SK-N-SH treated with all-trans-retinoic acid at 6 μM for 48 hours (cell line): ENCODE measurements at regions not wholly inside any gene's neighbourhood (a gene's known extent, or its start where the extent isn't known, plus 50 kb on each side); places are given as distances from the start of the nearest gene placed in this dataset.

Experiments used
- ATAC-seq: fragments of 200-7000 bp; cut with Tn5 transposase; 3 replicates; pipeline ENCODE4 v1.9.1; 2020; ENCODE audit warnings: mild to moderate bottlenecking, moderate library complexity
- ARNTL ChIP-seq: fragments of 450-650 bp; formaldehyde crosslinking; IDR thresholded peaks from 2 replicates; pipeline ENCODE4 v1.5.0; 2020; ENCODE audit warnings: low read depth, mild to moderate bottlenecking, moderate library complexity, borderline replicate concordance
- BACH2 ChIP-seq: fragments of 250-450 bp; sonication (Bioruptor Pico); IDR thresholded peaks from 2 replicates; pipeline ENCODE4 v1.9.0; 2021; ENCODE audit warnings: mild to moderate bottlenecking, borderline replicate concordance
- CSDC2 ChIP-seq: fragments of 250-450 bp; sonication (Bioruptor Pico); IDR thresholded peaks from 2 replicates; pipeline ENCODE4 v1.5.0; 2020; ENCODE audit warnings: mild to moderate bottlenecking, moderate library complexity
- ESRRG ChIP-seq: fragments of 250-450 bp; sonication (Bioruptor Pico); IDR thresholded peaks from 2 replicates; pipeline ENCODE4 v1.6.1; 2021; ENCODE audit warnings: mild to moderate bottlenecking
- GLIS3 ChIP-seq: fragments of 250-450 bp; sonication (Bioruptor Pico); IDR thresholded peaks from 2 replicates; pipeline ENCODE4 v1.5.0; 2020; ENCODE audit warnings: mild to moderate bottlenecking, moderate library complexity
- ISL1 ChIP-seq: fragments of 250-450 bp; sonication (Bioruptor Pico); IDR thresholded peaks from 2 replicates; pipeline ENCODE4 v2.1.2; 2022; ENCODE audit warnings: mild to moderate bottlenecking, moderate library complexity
- OSR1 ChIP-seq: fragments of 250-450 bp; sonication (Bioruptor Pico); IDR thresholded peaks from 2 replicates; pipeline ENCODE4 v1.8.0; 2022; ENCODE audit warnings: moderate library complexity, mild to moderate bottlenecking, inconsistent platforms
- RARB ChIP-seq: fragments of 250-450 bp; sonication (Bioruptor Pico); IDR thresholded peaks from 2 replicates; pipeline ENCODE4 v1.8.0; 2021; ENCODE audit warnings: mild to moderate bottlenecking, moderate library complexity
- SNAI2 ChIP-seq: fragments of 250-450 bp; sonication (Bioruptor Pico); IDR thresholded peaks from 2 replicates; pipeline ENCODE4 v1.5.0; 2020; ENCODE audit warnings: mild to moderate bottlenecking, moderate library complexity
- TCF4 ChIP-seq: fragments of 250-450 bp; sonication (Bioruptor Pico); IDR thresholded peaks from 2 replicates; pipeline ENCODE4 v1.8.0; 2021; ENCODE audit warnings: mild to moderate bottlenecking, moderate library complexity, borderline replicate concordance
- TOX ChIP-seq: fragments of 250-450 bp; sonication (Bioruptor Pico); IDR thresholded peaks from 2 replicates; pipeline ENCODE4 v1.8.0; 2021; ENCODE audit warnings: mild to moderate bottlenecking, moderate library complexity, borderline replicate concordance
- ZC3H10 ChIP-seq: fragments of 250-450 bp; sonication (Bioruptor Pico); IDR thresholded peaks from 2 replicates; pipeline ENCODE4 v1.5.1; 2021; ENCODE audit warnings: mild to moderate bottlenecking, moderate library complexity
- ZFP3 ChIP-seq: fragments of 250-450 bp; sonication (Bioruptor Pico); IDR thresholded peaks from 2 replicates; pipeline ENCODE4 v1.5.0; 2020; ENCODE audit warnings: mild to moderate bottlenecking, moderate library complexity
- ZFP30 ChIP-seq: fragments of 450-650 bp; formaldehyde crosslinking; IDR thresholded peaks from 2 replicates; pipeline ENCODE4 v1.5.0; 2022; ENCODE audit warnings: mild to moderate bottlenecking, moderate library complexity
- ZNF565 ChIP-seq: fragments of 450-650 bp; formaldehyde crosslinking; conservative IDR thresholded peaks from 2 replicates; pipeline ENCODE4 v1.5.0; 2020; ENCODE audit warnings: low read depth, mild to moderate bottlenecking, moderate library complexity
- ZNF70 ChIP-seq: fragments of 450-650 bp; formaldehyde crosslinking; IDR thresholded peaks from 2 replicates; pipeline ENCODE4 v1.5.0; 2020; ENCODE audit warnings: mild to moderate bottlenecking, moderate library complexity
- ZNF8 ChIP-seq: fragments of 450-650 bp; formaldehyde crosslinking; IDR thresholded peaks from 2 replicates; pipeline ENCODE4 v1.5.0; 2020; ENCODE audit warnings: mild to moderate bottlenecking, moderate library complexity
- TF ChIP-seq, protein P1 (sequence below): fragments of 250-450 bp; sonication (Bioruptor Pico); IDR thresholded peaks from 2 replicates; pipeline ENCODE4 v1.8.0; 2021; ENCODE audit warnings: low read depth, mild to moderate bottlenecking, moderate library complexity, borderline replicate concordance
- TF ChIP-seq, protein P2 (sequence below): fragments of 250-450 bp; sonication (Bioruptor Pico); IDR thresholded peaks from 2 replicates; pipeline ENCODE4 v1.5.1; 2021; ENCODE audit warnings: mild to moderate bottlenecking, moderate library complexity
- TF ChIP-seq, protein P3 (sequence below): fragments of 250-450 bp; sonication (Bioruptor Pico); IDR thresholded peaks from 2 replicates; pipeline ENCODE4 v1.5.0; 2020; ENCODE audit warnings: mild to moderate bottlenecking, moderate library complexity
- TF ChIP-seq, protein P4 (sequence below): fragments of 250-450 bp; sonication (Bioruptor Pico); IDR thresholded peaks from 2 replicates; pipeline ENCODE4 v1.8.0; 2020; ENCODE audit warnings: mild to moderate bottlenecking, moderate library complexity, borderline replicate concordance
- TF ChIP-seq, protein P5 (sequence below): fragments of 250-450 bp; sonication (Bioruptor Pico); IDR thresholded peaks from 2 replicates; pipeline ENCODE4 v1.5.1; 2020; ENCODE audit warnings: low read depth, mild to moderate bottlenecking, moderate library complexity

DNA sequence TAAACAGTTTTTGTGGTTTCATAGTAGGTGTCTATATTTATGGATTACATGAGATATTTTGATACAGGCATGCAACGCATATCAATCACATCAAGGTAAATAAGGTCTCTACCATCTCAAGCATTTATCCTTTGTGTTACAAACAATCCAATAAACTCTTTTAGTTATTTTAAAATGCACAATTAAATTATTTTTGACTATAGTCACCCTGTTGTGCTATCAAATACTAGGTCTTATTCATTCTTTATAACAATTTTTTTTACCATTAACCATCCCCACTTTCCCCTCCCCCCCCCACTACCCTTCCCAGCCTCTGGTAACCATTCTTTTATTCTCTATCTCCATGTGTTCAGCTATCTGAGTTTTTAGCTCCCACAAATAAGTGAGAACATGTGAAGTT lies 175.7 kb upstream of the FBXO33 start:
- TF ChIP-seq ZFP3 (CRISPR knock-in tag) (no peak), ESRRG (CRISPR knock-in tag) (no peak), TCF4 (CRISPR knock-in tag) (no peak), TOX (CRISPR knock-in tag) (no peak), ZNF8 (CRISPR knock-in tag) (no peak), ZNF565 (CRISPR knock-in tag) (no peak), ZNF70 (no peak), OSR1 (CRISPR knock-in tag) (no peak), SNAI2 (CRISPR knock-in tag) (no peak), ZC3H10 (CRISPR knock-in tag) (no peak), ZFP30 (no peak), ARNTL (no peak), BACH2 (CRISPR knock-in tag) (no peak), ISL1 (no peak), CSDC2 (CRISPR knock-in tag) (no peak)
- TF ChIP-seq, protein P1, sequence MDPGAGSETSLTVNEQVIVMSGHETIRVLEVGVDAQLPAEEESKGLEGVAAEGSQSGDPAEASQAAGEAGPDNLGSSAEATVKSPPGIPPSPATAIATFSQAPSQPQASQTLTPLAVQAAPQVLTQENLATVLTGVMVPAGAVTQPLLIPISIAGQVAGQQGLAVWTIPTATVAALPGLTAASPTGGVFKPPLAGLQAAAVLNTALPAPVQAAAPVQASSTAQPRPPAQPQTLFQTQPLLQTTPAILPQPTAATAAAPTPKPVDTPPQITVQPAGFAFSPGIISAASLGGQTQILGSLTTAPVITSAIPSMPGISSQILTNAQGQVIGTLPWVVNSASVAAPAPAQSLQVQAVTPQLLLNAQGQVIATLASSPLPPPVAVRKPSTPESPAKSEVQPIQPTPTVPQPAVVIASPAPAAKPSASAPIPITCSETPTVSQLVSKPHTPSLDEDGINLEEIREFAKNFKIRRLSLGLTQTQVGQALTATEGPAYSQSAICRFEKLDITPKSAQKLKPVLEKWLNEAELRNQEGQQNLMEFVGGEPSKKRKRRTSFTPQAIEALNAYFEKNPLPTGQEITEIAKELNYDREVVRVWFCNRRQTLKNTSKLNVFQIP (CRISPR knock-in tag): no peak
- TF ChIP-seq, protein P2, sequence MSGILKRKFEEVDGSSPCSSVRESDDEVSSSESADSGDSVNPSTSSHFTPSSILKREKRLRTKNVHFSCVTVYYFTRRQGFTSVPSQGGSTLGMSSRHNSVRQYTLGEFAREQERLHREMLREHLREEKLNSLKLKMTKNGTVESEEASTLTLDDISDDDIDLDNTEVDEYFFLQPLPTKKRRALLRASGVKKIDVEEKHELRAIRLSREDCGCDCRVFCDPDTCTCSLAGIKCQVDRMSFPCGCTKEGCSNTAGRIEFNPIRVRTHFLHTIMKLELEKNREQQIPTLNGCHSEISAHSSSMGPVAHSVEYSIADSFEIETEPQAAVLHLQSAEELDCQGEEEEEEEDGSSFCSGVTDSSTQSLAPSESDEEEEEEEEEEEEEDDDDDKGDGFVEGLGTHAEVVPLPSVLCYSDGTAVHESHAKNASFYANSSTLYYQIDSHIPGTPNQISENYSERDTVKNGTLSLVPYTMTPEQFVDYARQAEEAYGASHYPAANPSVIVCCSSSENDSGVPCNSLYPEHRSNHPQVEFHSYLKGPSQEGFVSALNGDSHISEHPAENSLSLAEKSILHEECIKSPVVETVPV (CRISPR knock-in tag): no peak
- TF ChIP-seq, protein P3, sequence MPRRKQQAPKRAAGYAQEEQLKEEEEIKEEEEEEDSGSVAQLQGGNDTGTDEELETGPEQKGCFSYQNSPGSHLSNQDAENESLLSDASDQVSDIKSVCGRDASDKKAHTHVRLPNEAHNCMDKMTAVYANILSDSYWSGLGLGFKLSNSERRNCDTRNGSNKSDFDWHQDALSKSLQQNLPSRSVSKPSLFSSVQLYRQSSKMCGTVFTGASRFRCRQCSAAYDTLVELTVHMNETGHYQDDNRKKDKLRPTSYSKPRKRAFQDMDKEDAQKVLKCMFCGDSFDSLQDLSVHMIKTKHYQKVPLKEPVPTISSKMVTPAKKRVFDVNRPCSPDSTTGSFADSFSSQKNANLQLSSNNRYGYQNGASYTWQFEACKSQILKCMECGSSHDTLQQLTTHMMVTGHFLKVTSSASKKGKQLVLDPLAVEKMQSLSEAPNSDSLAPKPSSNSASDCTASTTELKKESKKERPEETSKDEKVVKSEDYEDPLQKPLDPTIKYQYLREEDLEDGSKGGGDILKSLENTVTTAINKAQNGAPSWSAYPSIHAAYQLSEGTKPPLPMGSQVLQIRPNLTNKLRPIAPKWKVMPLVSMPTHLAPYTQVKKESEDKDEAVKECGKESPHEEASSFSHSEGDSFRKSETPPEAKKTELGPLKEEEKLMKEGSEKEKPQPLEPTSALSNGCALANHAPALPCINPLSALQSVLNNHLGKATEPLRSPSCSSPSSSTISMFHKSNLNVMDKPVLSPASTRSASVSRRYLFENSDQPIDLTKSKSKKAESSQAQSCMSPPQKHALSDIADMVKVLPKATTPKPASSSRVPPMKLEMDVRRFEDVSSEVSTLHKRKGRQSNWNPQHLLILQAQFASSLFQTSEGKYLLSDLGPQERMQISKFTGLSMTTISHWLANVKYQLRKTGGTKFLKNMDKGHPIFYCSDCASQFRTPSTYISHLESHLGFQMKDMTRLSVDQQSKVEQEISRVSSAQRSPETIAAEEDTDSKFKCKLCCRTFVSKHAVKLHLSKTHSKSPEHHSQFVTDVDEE (CRISPR knock-in tag): no peak
- TF ChIP-seq, protein P4, sequence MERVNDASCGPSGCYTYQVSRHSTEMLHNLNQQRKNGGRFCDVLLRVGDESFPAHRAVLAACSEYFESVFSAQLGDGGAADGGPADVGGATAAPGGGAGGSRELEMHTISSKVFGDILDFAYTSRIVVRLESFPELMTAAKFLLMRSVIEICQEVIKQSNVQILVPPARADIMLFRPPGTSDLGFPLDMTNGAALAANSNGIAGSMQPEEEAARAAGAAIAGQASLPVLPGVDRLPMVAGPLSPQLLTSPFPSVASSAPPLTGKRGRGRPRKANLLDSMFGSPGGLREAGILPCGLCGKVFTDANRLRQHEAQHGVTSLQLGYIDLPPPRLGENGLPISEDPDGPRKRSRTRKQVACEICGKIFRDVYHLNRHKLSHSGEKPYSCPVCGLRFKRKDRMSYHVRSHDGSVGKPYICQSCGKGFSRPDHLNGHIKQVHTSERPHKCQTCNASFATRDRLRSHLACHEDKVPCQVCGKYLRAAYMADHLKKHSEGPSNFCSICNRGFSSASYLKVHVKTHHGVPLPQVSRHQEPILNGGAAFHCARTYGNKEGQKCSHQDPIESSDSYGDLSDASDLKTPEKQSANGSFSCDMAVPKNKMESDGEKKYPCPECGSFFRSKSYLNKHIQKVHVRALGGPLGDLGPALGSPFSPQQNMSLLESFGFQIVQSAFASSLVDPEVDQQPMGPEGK: no peak
- TF ChIP-seq, protein P5, sequence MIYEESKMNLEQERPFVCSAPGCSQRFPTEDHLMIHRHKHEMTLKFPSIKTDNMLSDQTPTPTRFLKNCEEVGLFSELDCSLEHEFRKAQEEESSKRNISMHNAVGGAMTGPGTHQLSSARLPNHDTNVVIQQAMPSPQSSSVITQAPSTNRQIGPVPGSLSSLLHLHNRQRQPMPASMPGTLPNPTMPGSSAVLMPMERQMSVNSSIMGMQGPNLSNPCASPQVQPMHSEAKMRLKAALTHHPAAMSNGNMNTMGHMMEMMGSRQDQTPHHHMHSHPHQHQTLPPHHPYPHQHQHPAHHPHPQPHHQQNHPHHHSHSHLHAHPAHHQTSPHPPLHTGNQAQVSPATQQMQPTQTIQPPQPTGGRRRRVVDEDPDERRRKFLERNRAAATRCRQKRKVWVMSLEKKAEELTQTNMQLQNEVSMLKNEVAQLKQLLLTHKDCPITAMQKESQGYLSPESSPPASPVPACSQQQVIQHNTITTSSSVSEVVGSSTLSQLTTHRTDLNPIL (CRISPR knock-in tag): no peak
- no peak for ATAC-seq

DNA sequence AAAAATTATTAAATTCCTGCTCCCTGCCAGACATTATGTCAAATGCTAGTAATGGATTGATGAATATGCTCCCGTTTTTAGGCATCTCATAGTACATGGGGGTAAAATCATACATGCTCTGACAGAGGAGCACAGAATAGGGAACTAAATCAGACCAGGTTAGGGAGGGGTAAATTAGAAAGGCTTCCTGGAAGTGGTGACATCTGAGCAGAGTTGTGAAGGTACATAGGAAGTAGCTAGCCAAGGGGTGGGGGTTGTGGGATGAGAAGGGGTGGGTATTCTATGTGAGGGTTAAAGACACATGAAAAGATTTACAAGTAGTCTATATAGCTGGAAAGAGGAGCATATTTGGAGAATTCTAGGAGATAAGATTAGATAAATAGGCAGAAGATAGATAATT lies 171.7 kb upstream of the FBXO33 start:
- TF ChIP-seq GLIS3 (CRISPR knock-in tag): no peak
- no peak for TF ChIP-seq RARB (CRISPR knock-in tag)
- no peak for TF ChIP-seq ZNF565 (CRISPR knock-in tag)
- TF ChIP-seq, protein P2 (CRISPR knock-in tag): no peak
- TF ChIP-seq, protein P4: no peak
- no peak for TF ChIP-seq ZC3H10 (CRISPR knock-in tag)
- TF ChIP-seq ARNTL: no peak
- TF ChIP-seq ESRRG (CRISPR knock-in tag): no peak
- TF ChIP-seq, protein P3 (CRISPR knock-in tag): no peak

More for the DNA sequence above, 171.7 kb upstream of the FBXO33 start:
- no peak for ATAC-seq
